NCI-H2227 (cell line): ENCODE measurements at regions not wholly inside any gene's neighbourhood (a gene's known extent, or its start where the extent isn't known, plus 50 kb on each side); places are given as distances from the start of the nearest gene placed in this dataset.

Experiments used
- DNase-seq: peaks from one replicate; lab custom pipeline; 2025; ENCODE audit not compliant: unreplicated experiment; lab: John Stamatoyannopoulos, UW

- DNase-seq: no peak
These were observed 113.0 kb downstream of the DTHD1 start for GRCh38 chr4:36394352-36394903.

DNA sequence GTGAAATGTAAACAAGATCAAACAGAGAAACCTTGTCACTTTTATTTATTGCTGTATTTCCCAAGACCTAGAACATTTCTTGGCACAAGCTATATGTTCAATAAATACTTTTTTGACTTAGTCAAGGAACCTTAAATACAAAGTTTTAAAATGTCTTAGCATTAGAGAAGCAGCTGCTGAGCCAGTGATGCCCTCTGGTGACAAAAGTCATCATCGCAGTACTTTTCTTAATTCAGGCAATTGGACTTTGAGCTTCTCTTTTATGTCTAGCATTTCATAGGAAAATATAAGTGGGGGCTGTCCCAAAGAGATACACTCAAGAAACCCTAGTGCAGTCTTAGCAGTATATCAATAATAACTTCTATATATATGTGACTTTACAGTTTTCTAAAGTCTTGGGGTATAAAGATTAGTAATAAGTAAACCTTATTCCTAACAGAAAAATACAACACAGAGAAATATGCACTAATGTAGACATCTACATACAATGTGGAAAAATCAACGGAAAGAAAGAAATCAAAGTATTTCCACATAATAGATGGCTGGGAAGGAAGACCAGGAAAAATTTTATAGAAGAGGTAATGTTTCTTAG, 118.4 kb downstream of the DTHD1 start:
- no peak for DNase-seq

DNA sequence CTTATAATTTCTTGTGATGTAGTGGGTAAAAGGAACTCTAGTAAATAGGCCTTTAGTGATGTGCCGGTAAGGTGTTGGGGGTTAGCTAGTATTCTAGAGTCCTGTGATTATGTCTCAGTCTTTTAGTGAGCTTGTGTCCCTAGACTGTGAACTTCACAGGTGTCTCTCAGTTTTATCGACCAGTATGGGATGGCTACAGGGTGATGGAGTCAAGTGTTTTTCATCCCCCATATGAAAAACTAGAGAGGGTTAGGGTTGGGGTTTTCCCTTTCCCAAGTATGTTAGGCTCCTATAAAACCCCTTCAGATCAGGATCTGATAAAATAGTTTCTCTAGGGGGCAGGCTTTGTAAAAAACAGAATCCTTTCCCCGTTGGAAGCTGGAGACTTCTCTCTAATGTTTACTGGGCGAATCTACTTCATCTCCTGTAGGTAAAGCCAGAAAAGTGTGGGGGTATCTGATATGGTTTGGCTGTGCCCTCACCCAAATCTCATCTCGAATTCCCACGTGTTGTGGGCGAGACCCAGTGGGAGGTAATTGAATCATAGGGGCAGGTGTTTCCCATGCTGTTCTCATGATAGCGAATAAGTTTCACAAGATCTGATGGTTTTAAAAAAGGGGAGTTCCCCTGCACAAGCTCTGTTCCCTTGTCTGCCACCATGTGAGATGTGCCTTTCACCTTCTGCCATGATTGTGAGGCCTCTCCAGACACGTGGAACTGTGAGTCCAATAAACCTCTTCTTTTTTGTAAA, 120.8 kb downstream of the DTHD1 start:
- DNase-seq: no peak

- no peak for DNase-seq
These were observed 129.9 kb downstream of the DTHD1 start for GRCh38 chr4:36411338-36411737.

GRCh38 chr4:36414248-36414647, 132.8 kb downstream of the DTHD1 start:
- no peak for DNase-seq

GRCh38 chr4:36417146-36417545, 135.7 kb downstream of the DTHD1 start:
- DNase-seq: no peak

DNA sequence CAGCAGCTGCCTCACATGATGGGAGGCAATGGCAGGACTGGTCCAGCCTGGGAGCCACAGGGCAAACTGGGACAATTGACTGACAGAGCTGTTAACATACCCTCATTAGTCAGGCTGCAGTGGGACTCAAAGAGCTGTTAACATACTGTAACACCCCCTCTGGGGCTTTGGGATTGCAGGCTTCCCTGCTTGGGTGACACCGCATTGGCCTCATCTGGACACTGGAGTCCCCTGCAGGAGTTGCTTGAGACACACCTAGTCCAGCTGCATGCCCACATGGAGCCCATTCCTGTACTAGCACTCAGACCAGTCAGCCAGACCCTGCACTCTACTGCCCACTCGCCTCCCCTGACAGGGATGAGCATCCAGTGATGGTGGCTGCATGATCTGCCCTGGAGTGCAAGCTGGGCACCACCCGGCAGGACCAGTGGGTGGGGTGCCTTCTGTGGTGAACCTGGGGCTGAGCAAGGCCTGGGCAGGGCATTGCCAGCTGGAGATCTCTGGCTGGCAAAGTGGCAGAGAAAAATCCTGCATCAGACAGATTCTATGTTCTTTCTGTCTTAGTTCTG, 138.8 kb downstream of the DTHD1 start:
- no peak for DNase-seq

DNA sequence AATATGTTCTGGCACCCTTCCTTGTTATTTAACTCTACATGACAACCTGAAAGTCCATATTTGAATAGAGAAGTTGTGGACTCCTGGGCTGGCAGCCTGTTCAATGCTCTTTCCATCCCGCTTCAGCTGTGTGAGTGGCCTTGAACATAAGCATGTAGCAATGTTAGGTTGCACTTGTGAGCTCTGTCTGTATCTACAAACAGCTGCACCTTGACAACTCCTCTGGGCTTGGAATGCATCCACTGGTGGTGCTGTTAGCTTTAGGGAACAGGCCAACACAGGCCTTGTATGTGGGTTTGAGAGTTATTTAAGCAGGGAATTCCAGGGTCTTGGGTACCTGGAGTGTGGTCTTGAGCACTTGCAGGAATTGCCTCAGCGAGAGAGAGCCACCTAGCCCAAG, 141.2 kb downstream of the DTHD1 start:
- no peak for DNase-seq

- no peak for DNase-seq
These were observed 145.3 kb downstream of the DTHD1 start for GRCh38 chr4:36426741-36427140.

DNA sequence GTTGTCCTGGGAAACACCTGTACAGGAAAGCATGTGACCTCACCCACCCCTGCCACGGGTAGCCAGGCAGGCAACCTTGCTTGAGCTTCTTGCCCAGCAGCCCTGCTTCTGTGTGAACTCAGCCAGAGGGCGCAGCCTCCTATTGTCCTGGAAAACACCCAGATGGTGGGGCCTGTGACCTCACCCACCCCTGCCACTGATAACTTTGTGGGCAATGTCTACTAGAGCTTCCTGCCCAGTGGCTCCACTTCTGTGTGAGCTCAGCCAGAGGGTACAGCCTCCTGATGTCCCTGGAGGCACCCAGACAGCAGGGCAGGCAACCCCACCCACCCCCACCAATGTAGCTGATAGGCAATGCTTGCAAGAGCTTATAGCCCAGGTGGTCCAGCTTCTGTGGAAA, 146.3 kb downstream of the DTHD1 start:
- DNase-seq: no peak

DNA sequence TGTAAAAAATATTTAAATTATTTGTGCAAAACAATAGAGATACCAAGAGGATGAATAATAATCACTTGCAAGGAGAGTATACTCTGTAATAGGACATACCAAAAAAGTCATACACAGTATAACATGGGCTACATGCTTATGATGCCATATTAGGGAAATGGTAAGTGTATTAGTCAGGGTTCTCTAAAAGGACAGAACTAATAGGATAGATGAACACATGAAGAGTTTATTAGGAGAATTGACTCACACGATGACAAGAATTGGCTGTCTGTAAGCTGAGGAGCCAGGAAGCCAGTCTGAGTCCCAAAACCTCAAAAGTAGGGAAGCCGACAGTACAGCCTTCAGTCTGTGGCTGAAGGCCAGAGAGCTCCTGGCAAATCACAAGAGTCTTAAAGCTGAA, 151.2 kb downstream of the DTHD1 start:
- DNase-seq: no peak

GRCh38 chr4:36439556-36439955, 158.1 kb downstream of the DTHD1 start:
- no peak for DNase-seq

DNA sequence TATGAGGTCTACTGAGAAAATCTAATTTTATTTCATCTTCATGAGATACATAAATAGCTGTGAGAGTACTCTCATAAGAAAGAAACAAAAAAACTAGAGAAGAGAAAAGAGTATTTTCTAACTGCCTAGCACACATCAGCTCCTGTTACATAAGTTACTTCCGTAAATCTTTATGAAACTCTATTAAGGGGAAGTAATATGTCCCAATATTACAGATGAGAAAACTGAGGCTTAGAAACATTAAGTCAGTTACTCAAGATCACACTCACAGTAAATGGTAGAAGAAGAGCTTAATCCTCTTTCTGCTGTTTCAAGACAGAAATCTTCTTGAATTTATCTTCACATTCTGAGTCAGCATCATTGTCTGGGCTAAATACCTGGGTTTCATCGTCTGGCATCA, 164.1 kb downstream of the DTHD1 start:
- DNase-seq: no peak

DNA sequence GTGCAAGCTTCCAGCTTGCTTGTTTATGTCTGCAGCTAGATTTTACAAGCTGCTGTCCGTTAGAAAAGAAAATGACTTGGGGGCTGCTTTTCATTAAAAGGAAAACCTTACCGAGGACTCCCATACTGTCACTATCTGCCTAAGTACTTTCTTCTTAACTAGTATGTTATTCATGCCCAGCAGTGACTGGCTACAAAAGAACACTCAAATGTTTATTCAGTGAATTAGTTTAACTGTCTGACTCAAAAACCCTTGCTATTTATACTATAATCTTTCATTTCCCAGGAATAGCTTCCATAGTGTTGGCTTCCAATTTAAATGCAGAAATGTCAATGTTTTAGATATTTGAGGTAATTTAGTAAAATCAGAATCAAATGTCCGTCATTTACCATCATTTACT, 164.9 kb downstream of the DTHD1 start:
- DNase-seq: no peak

GRCh38 chr4:36461344-36461743, 179.9 kb downstream of the DTHD1 start:
- no peak for DNase-seq

- no peak for DNase-seq
These were observed 186.3 kb downstream of the DTHD1 start for GRCh38 chr4:36467670-36468069.

GRCh38 chr4:36471903-36472302, 190.5 kb downstream of the DTHD1 start:
- DNase-seq: no peak

GRCh38 chr4:36476135-36476534, 194.7 kb downstream of the DTHD1 start:
- DNase-seq: no peak

DNA sequence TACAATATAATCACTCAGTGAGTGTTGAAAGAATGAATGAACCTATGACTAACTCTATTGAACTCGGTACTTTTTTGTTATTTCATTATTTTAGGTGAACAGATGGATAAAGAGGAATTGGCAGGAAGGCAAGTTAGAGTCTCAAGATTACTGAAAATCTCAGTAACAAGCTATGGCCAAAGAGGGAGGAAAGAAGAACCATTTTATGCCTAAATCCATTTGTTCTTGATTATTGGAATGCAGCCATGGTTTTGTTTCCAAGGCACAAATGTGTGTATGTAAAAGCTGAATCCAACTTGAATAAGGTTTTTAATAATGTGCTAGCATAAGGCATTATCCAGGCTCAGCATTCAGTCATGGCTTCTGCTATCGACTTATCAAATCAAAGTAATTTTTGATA, 196.4 kb downstream of the DTHD1 start:
- no peak for DNase-seq

GRCh38 chr4:36485885-36486284, 204.5 kb downstream of the DTHD1 start:
- DNase-seq: no peak

DNA sequence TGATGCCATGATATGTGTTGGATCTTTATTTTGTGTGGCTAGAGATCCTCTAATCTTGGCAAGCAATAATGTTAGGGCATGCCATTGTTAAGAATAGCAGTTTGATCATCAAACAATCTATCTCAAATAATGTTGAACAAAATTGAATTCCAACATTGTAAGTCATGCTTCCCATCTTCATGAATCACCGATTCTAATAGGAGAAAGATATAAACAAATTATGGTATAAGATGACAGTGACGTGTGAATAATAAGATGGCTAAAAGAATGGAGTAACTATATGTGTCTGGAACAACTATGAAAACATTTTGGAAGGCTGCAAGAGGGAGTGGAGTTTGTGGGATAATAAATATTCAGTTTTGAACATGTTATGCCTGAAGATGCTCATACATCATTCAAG, 208.4 kb downstream of the DTHD1 start:
- no peak for DNase-seq

- DNase-seq: no peak
These were observed 210.6 kb downstream of the DTHD1 start for GRCh38 chr4:36492041-36492440.
